Stimulated activated CD4-positive, alpha-beta T cell treated with anti-CD3 and anti-CD28 coated beads, Interleukin-4, amount 100 ng/mL, for 24 hours (primary cell): ENCODE measurements at regions not wholly inside any gene's neighbourhood (a gene's known extent, or its start where the extent isn't known, plus 50 kb on each side); places are given as distances from the start of the nearest gene placed in this dataset.
A peak's percentile ranks its signal among the peaks of the same experiment; 100 is the strongest.
"Not testable (repeated sequence)": the region's sequence is repeated elsewhere in the genome, so short reads cannot be mapped to it uniquely, and the experiment has no call there.

Source experiments
- DNase-seq: peaks from one replicate; pipeline ENCODE4 v3.0.0-alpha.2; 2020

DNA sequence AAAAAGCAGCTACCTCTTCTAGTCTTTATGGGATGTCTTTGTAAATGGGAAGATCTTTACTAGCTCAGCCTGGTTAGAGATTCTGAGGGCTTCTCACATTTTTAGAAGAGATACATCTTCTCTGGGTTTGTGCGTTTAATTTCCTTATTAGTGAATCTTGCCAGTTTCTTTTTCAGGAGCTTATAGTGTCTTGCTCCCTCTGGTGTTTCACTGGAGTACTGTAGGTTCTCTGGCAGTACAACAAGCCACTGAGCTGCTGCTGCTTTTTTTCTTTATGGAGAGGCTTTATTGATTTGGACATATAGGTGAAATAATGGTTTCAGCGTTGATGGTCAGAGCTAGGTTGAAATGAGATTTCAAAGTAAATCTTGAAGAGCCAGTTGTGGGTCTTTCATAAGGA lies 82.9 kb downstream of the LAS1L start:
- DNase-seq, result peak; percentile 4

DNA sequence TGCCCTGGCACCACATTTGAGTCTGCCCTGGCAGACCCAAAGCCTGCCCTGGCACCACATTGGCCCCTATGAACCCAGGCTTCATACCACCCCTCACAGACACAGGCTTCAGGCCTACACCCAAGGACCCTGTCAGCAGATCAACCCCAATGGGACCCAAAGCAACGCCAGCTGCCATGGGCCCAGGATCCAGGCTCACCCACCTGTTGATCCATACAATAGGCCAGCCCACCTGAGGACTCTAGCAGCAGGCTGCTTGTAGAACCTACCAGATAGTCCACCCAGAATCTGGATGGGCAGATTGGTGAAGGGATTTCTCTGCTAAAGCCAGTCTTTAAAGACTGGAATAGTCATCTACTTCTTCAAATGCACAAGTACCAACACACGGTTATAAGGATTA lies 114.4 kb downstream of the LAS1L start:
- DNase-seq, result no peak

DNA sequence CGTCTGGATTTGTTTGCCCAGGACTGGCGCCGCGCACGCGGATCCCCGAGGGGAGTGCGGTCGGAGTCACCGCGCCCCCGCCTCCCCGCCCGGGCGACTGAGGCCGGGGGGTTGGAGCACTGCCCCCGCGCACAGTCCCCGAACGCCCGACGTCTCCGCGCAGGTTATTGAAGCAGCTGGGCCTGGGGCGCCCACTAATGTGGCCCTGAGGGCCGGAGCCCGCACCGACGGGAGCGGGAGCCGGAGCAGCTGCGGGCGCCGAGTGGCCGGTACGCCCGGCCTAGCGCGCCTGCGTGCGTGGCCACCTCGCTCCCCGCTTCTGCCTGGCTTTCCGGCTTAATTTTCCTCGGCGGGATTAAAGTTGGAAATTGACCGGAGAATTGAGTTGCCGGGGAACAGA lies 126.9 kb downstream of the LAS1L start:
- DNase-seq, result not testable (repeated sequence)

DNA sequence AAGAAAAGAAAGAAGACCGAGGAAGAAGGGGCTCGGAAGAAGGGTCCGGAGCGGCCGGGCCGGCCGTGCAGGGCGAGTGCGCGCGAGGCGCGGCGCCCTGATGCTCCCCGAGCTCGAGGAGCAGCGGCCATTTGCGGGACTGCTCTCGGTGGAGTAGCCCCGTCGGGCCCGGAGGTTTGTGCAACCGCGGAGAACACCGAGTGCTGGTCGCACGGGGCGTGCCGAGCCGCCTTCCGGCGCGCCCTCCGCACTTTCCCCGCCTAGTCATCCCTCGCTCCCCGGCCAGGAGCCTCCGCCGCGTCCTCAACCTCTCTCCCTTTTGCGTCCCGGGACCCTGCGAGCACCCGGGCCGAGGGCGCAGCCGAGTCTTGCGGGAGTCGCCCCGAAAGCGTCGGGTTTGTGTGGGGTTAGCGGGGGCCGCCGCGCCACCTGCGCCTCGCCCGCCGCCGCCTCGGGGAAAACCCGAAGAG lies 127.4 kb downstream of the LAS1L start:
- no peak for DNase-seq

DNA sequence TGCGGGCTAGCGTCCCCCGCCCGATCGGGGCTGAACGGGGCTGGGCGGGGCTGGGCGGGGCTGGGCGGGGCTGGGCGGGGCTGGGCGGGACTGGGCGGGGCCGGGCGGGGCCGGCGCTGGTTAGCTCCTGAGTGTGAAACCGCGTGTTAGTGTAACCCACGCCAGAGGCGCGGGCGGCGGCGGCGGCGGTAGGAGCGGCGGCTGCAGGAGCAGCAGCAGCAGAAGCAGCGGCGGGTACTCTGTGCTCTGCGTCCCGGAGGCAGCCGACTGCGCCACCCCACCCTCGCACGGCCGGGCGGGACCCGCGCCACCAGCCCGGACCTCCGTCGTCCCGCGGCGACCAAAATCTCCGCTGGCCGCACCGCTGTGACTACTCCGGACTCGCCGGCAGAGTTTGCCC lies 128.1 kb downstream of the LAS1L start:
- DNase-seq, result peak; percentile 12

GRCh38 chrX:65392284-65392683 lies 142.3 kb downstream of the LAS1L start:
- DNase-seq, result no peak

GRCh38 chrX:65389120-65389519 lies 145.5 kb downstream of the LAS1L start:
- not testable (repeated sequence) for DNase-seq
